ENCODE measurements at regions not wholly inside any gene's neighbourhood (a gene's known extent, or its start where the extent isn't known, plus 50 kb on each side); places are given as distances from the start of the nearest gene placed in this dataset.

DNA sequence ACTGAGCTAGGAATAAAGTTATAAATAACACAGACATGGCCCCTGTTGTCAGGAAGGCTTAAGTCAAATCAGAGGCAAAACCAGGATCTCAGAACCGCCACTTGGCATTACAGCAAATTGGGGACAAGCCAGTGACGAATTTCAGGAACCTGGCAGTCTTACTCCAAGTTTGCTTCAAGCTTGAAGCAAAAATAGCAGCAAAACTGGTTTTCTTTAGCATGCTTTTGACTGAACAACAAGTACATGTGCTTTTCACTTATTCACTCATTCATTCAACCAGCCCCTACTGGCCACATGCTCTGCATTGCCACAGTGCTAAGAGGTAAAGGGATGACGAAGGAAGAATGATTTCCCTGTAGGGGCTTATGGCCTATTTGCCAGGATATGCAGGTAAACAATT, 253.9 kb upstream of the PPARGC1A start:
- Histone ChIP-seq H3K36me3 (ENCODE audit: low read depth, low read length) (no peaks in the 10 kb centered on the region), H3K27ac (ENCODE audit: low read length) (no peak overlapping the region), H3K4me3 (ENCODE audit: low read length) (no peak overlapping the region), H3K9ac (ENCODE audit: low read length) (no peak overlapping the region), H3K27me3 (ENCODE audit: low read length) (0 out of 2 replicates have a peak, but pooled peaks cover 4% of the 10 kb centered on the region), H3K4me2 (ENCODE audit: low read length) (no peak overlapping the region), H3F3A (ENCODE audit: low read length, unreplicated experiment) (no peaks in the 10 kb centered on the region), H2AFZ (ENCODE audit: low read length) (no peak overlapping the region), H3K4me1 (ENCODE audit: insufficient read depth, low read length) (no peaks in the 10 kb centered on the region), H3K79me2 (ENCODE audit: low read length) (no peaks in the 10 kb centered on the region), H3K9me3 (ENCODE audit: low read length) (no peaks in the 10 kb centered on the region), H3K9me2 (replicated peaks; ENCODE audit: low read length) (no peaks in the 10 kb centered on the region), H4K20me1 (ENCODE audit: low read length) (no peaks in the 10 kb centered on the region)
- intact Hi-C loops (cut with micrococcal nuclease): no loop called here
- POLR2A ChIA-PET (ENCODE audit: unreplicated experiment): interaction anchor here (0.5 kb wide), 1 partner anchor 200 kb away, joined by 16 read pairs; no protein-coding TSS in a partner anchor
- ATAC-seq (no peak), DNase-seq (no peak)
- TF ChIP-seq EZH2 (IDR thresholded peaks at IDR 0.05; ENCODE audit: low read length, unreplicated experiment) (no peak), EZH2phosphoT487 (IDR thresholded peaks at IDR 0.05; ENCODE audit: borderline replicate concordance, low read length) (no peak)
- TF ChIP-seq, protein P1, sequence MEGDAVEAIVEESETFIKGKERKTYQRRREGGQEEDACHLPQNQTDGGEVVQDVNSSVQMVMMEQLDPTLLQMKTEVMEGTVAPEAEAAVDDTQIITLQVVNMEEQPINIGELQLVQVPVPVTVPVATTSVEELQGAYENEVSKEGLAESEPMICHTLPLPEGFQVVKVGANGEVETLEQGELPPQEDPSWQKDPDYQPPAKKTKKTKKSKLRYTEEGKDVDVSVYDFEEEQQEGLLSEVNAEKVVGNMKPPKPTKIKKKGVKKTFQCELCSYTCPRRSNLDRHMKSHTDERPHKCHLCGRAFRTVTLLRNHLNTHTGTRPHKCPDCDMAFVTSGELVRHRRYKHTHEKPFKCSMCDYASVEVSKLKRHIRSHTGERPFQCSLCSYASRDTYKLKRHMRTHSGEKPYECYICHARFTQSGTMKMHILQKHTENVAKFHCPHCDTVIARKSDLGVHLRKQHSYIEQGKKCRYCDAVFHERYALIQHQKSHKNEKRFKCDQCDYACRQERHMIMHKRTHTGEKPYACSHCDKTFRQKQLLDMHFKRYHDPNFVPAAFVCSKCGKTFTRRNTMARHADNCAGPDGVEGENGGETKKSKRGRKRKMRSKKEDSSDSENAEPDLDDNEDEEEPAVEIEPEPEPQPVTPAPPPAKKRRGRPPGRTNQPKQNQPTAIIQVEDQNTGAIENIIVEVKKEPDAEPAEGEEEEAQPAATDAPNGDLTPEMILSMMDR (conservative IDR thresholded peaks at IDR 0.05; ENCODE audit: low read depth, low read length): no peak
- no TSS peak for BruUV-seq (replicated peaks)
- CTCF ChIA-PET: no interaction called here

GRCh38 chr4:24141836-24142235, 252.0 kb upstream of the PPARGC1A start:
- H3F3A ChIP-seq (ENCODE audit: low read length, unreplicated experiment): no peaks in the 10 kb centered on the region
- H2AFZ ChIP-seq (ENCODE audit: low read length): no peak overlapping the region
- no peak overlapping the region for H3K9ac ChIP-seq (ENCODE audit: low read length)
- H3K27ac ChIP-seq (ENCODE audit: low read length): no peak overlapping the region
- TF ChIP-seq EZH2 (IDR thresholded peaks at IDR 0.05; ENCODE audit: low read length, unreplicated experiment) (no peak), EZH2phosphoT487 (IDR thresholded peaks at IDR 0.05; ENCODE audit: borderline replicate concordance, low read length) (no peak)
- TF ChIP-seq, protein P1 (conservative IDR thresholded peaks at IDR 0.05; ENCODE audit: low read depth, low read length): no peak
- H3K27me3 ChIP-seq (ENCODE audit: low read length): 0 out of 2 replicates have a peak, but pooled peaks cover 4% of the 10 kb centered on the region
- CTCF ChIA-PET: no interaction called here
- no peaks in the 10 kb centered on the region for H4K20me1 ChIP-seq (ENCODE audit: low read length)
- no peak overlapping the region for H3K4me3 ChIP-seq (ENCODE audit: low read length)
- H3K36me3 ChIP-seq (ENCODE audit: low read depth, low read length): no peaks in the 10 kb centered on the region
- H3K4me2 ChIP-seq (ENCODE audit: low read length): no peak overlapping the region
- DNase-seq: no peak
- intact Hi-C loops (cut with micrococcal nuclease): no loop called here
- POLR2A ChIA-PET (ENCODE audit: unreplicated experiment): no interaction called here
- H3K9me2 ChIP-seq (replicated peaks; ENCODE audit: low read length): no peaks in the 10 kb centered on the region
- no peak for ATAC-seq
- no peaks in the 10 kb centered on the region for H3K79me2 ChIP-seq (ENCODE audit: low read length)
- H3K9me3 ChIP-seq (ENCODE audit: low read length): no peaks in the 10 kb centered on the region
- H3K4me1 ChIP-seq (ENCODE audit: insufficient read depth, low read length): no peaks in the 10 kb centered on the region
- no TSS peak for BruUV-seq (replicated peaks)

- Histone ChIP-seq H3K4me3 (ENCODE audit: low read length) (no peak overlapping the region), H3K79me2 (ENCODE audit: low read length) (no peaks in the 10 kb centered on the region), H3K27me3 (ENCODE audit: low read length) (0 out of 2 replicates have a peak, but pooled peaks cover 4% of the 10 kb centered on the region), H2AFZ (ENCODE audit: low read length) (no peak overlapping the region), H3K9me2 (replicated peaks; ENCODE audit: low read length) (no peaks in the 10 kb centered on the region), H4K20me1 (ENCODE audit: low read length) (no peaks in the 10 kb centered on the region), H3K9ac (ENCODE audit: low read length) (no peak overlapping the region), H3K36me3 (ENCODE audit: low read depth, low read length) (no peaks in the 10 kb centered on the region), H3K4me2 (ENCODE audit: low read length) (no peak overlapping the region), H3F3A (ENCODE audit: low read length, unreplicated experiment) (no peaks in the 10 kb centered on the region), H3K4me1 (ENCODE audit: insufficient read depth, low read length) (no peaks in the 10 kb centered on the region), H3K27ac (ENCODE audit: low read length) (no peak overlapping the region), H3K9me3 (ENCODE audit: low read length) (no peaks in the 10 kb centered on the region)
- ATAC-seq (no peak), DNase-seq (no peak)
- POLR2A ChIA-PET (ENCODE audit: unreplicated experiment): no interaction called here
- TF ChIP-seq, protein P1 (conservative IDR thresholded peaks at IDR 0.05; ENCODE audit: low read depth, low read length): no peak
- no peak for TF ChIP-seq EZH2 (IDR thresholded peaks at IDR 0.05; ENCODE audit: low read length, unreplicated experiment)
- no peak for TF ChIP-seq EZH2phosphoT487 (IDR thresholded peaks at IDR 0.05; ENCODE audit: borderline replicate concordance, low read length)
- CTCF ChIA-PET: no interaction called here
- intact Hi-C loops (cut with micrococcal nuclease): no loop called here
- BruUV-seq (replicated peaks): no TSS peak
These were observed 251.0 kb upstream of the PPARGC1A start for GRCh38 chr4:24140892-24141291.
